NB4 (cell line): ENCODE measurements at regions not wholly inside any gene's neighbourhood (a gene's known extent, or its start where the extent isn't known, plus 50 kb on each side); places are given as distances from the start of the nearest gene placed in this dataset.

Source experiments
- DNase-seq: peaks from one replicate; pipeline ENCODE4 v3.0.0; 2010; ENCODE audit warnings: low read depth
- H3K4me3 ChIP-seq: one replicate; pipeline ENCODE4 v1.5.1; 2011; ENCODE audit warnings: mild to moderate bottlenecking, low read depth, low read length, moderate library complexity
- MYC ChIP-seq: IDR thresholded peaks from 2 replicates; pipeline ENCODE4 v1.6.1; 2011; ENCODE audit warnings: low read depth, low read length
- POLR2A ChIP-seq: IDR thresholded peaks from 2 replicates; pipeline ENCODE4 v1.6.1; 2011; ENCODE audit warnings: mild to moderate bottlenecking; ENCODE audit not compliant: insufficient read length; ENCODE audit errors: extremely low read depth
- TF ChIP-seq, protein P1 (sequence below): IDR thresholded peaks from one replicate; pipeline ENCODE4 v1.5.1; 2012; ENCODE audit warnings: low read depth, low read length
- TF ChIP-seq, protein P2 (sequence below): IDR thresholded peaks from 2 replicates; pipeline ENCODE4 v1.6.1; 2011; ENCODE audit warnings: low read depth, low read length

DNA sequence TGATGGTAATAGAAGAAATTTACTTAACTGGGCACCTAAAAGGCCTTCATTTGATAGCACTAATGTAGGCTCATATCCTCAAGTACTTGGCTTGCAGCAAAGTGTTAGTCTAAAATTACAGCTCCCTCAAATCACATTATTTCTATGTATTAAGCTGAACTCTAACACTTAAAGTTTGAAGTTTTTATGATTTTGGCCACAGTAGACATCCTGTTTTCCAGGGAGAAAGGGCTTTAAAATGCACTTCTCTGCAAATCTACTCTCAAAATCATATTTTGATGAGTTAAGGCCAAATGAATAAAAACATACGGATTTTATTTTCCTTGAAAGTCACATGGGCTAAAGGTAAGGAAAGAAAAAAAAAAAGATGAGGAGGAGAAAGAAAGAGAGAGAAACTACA, 575.5 kb downstream of the PLPP3 start:
- no peak overlapping the region for H3K4me3 ChIP-seq
- TF ChIP-seq MYC = no peak
- TF ChIP-seq, protein P1, sequence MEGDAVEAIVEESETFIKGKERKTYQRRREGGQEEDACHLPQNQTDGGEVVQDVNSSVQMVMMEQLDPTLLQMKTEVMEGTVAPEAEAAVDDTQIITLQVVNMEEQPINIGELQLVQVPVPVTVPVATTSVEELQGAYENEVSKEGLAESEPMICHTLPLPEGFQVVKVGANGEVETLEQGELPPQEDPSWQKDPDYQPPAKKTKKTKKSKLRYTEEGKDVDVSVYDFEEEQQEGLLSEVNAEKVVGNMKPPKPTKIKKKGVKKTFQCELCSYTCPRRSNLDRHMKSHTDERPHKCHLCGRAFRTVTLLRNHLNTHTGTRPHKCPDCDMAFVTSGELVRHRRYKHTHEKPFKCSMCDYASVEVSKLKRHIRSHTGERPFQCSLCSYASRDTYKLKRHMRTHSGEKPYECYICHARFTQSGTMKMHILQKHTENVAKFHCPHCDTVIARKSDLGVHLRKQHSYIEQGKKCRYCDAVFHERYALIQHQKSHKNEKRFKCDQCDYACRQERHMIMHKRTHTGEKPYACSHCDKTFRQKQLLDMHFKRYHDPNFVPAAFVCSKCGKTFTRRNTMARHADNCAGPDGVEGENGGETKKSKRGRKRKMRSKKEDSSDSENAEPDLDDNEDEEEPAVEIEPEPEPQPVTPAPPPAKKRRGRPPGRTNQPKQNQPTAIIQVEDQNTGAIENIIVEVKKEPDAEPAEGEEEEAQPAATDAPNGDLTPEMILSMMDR = no peak
- TF ChIP-seq POLR2A = no peak
- TF ChIP-seq, protein P2, sequence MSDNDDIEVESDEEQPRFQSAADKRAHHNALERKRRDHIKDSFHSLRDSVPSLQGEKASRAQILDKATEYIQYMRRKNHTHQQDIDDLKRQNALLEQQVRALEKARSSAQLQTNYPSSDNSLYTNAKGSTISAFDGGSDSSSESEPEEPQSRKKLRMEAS = no peak
- DNase-seq = no peak

DNA sequence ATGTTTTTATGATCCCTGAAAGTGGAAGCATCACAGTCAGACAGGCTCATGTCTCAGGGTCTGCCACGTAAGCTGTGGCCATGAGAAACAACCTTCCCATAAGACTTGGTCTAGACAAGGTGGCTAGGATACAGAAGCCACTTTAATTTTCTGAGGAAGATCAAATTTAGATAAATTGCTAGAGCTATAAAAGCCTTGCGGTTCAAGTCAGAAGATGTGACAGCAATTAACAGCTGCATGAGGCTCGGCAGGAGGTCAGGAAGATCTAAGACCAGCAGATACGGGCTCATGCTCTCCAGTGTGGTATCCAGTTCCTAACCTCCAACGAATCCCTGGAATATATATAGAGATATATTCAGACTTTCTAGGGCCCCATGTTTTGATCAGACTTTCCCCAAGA, 577.1 kb downstream of the PLPP3 start:
- TF ChIP-seq, protein P2 = no peak
- TF ChIP-seq MYC = no peak
- TF ChIP-seq POLR2A = no peak
- TF ChIP-seq, protein P1 = no peak
- no peak for DNase-seq
- H3K4me3 ChIP-seq = no peak overlapping the region

DNA sequence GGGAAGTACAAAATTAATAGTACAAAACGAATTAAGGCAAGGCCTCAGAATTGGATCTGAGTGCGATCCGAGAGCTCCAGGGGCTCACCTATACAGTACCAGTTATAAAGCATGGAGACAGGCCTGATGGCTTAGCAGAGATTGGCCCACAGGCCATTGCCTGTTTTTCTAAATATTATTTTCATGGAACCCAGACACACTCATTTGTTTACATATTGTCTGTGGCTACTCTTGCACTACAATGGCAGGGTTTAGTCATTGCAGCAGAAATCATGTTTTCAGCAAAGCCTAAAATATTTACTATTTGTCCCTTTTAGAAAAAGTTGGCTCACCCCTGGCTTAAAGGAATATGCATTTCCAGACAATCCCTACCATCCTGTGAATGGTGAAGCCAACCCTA, 578.9 kb downstream of the PLPP3 start:
- no peak for DNase-seq
- no peak overlapping the region for H3K4me3 ChIP-seq
- TF ChIP-seq, protein P1 = no peak
- TF ChIP-seq POLR2A (no peak), MYC (no peak)
- TF ChIP-seq, protein P2 = no peak

DNA sequence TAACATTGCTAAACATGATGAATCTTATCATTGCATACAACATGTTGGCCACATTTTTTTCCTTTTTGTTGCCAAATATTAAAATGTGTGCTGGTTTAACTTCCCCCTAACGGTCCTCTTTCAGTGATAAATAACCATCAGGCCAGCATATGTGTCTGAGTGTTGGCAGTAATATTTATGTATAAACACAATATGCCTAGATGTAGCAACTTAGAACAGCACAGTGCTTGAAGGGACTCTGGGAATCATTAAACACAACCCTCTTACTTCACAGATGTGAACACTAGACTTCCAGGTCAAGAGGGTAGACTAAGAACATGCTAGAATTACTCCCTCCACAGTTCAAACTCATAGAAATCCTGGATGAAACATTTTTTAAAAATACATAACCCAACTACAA, 581.8 kb downstream of the PLPP3 start:
- no peak overlapping the region for H3K4me3 ChIP-seq
- DNase-seq = no peak
- TF ChIP-seq POLR2A (no peak), MYC (no peak)
- TF ChIP-seq, protein P1 = no peak
- TF ChIP-seq, protein P2 = no peak

DNA sequence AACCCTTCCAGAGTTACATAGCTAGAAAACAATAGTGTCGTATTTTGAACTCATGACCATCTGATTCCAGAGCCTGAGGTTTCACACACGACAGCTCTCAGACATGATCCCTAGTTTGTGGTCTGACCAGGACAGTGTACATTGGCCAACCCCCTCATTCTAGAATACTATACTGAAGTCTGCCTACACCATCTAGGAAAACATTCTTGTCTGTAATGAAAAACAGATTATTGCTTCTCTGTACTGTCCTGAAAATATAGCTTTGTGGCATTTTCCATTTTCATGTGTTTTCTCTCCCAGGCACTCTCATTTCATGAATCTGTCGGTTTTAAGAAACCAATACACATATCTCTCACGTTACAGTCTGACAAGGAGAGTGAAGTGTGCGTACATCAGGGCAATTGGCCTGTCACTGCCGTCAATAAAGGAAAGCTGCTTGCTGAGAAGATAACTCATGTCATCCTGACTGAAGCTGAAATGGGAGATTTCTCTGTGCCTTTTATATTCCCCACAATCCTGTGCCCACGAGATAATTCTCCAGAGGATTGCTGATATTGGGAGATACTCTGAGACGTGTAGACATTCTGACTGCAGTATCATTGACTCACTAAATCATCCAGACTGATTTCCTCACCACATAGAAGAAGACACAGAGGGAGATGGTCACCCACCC, 585.6 kb downstream of the PLPP3 start:
- DNase-seq = no peak
- TF ChIP-seq POLR2A (no peak), MYC (no peak)
- TF ChIP-seq, protein P1 = no peak
- TF ChIP-seq, protein P2 = no peak
- no peak overlapping the region for H3K4me3 ChIP-seq
